GM21381 (cell line): ENCODE measurements at regions not wholly inside any gene's neighbourhood (a gene's known extent, or its start where the extent isn't known, plus 50 kb on each side); places are given as distances from the start of the nearest gene placed in this dataset.
"Not testable (repeated sequence)": the region's sequence is repeated elsewhere in the genome, so short reads cannot be mapped to it uniquely, and the experiment has no call there.

Experiments used
- ATAC-seq: cut with Tn5 transposase; IDR thresholded peaks from one replicate; pipeline ENCODE4 v1.9.1; 2021; ENCODE audit warnings: mild to moderate bottlenecking, moderate library complexity; ENCODE audit not compliant: unreplicated experiment

DNA sequence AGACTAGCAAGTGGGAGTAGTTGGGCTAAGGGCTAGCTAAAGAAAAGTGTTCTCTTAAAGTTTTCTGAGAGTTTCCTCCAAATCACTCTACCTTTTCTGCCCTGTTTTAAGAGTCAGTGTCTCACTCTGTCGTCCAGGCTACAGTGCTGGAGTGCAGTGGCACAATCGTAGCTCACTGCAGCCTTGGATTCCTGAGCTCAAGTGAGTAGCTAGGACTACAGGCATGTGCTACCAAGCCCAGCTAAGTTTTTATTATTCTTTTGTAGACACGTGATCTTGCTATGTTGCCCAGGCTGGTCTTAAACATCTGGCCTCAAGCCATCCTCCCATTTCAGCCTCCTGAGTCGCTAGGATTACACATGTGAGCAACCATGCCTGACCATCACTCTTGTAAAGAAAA is 378.9 kb downstream of the CAAP1 start:
- no peak for ATAC-seq

DNA sequence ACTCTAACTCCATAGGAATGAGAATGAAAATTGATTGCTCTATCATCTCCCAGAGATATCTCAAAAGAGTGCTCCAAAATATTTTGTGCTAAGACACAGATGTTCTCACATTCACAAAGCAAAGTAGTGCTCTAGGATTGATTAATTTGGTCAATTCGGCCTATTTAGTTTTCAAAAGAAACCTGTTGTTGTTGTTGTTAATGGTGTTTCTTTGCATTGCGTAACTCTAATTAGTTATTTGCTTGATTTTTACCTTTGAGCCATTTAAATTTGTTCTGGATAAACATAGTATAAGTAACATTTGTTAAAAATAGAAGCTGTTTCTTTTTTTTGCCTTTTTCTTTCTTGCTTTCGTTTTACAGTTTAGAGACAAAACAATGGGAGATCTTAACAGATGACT is 382.5 kb downstream of the CAAP1 start:
- ATAC-seq, result no peak

DNA sequence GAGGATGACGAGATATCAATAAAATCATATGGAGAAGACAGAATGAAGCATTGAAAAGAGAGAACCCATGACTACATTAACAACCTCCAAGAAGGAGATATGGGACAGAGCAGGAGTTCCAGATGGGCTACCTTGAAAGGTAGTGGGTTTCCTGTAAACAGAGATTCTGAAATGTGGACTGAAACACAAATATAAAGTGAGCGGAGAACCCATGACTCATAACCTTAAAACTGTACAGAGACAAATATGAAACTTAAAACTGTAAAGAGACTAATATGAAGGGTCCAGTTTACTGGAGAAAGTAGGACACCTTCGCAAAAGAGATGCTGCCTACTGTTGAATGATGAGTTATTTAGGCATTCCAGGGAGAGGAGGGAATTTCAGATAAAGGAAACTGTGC is 383.7 kb downstream of the CAAP1 start:
- no peak for ATAC-seq

DNA sequence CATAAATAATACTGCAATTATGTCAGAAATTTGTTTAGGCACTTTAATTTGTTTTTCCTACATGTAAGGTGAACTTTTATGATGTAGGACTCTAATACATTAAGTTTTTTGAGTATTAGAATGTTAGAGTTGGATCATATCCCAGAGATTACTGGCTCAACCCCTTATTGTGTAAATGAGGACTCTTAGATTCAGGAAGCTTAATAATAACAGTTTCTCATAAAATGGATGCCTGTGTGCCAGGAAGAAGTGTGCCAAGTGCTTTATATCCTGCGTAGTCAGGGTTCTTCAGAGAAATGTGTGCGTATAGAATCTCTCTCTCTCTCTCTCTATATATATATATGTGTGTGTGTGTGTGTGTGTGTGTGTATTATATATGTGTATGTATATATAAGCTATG is 388.5 kb downstream of the CAAP1 start:
- ATAC-seq, result no peak

DNA sequence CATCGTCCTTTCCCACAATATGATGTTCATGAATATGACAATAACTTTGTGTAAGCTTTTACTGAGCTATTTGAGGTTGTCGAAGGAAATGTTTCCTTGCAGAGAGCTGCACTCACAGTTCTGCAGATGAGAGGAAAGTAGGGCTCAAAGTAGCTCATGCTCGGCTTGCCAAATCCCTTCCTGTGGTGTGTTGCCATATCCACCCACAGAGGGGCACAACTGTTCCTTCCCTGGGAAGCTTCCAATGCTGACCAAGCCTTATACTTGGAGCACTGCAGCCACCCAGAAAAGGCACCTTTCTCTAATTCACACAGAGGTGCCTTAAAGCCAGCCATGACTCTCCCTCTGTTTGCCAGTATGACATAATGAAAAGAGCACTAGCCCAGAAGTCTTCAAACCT is 390.3 kb downstream of the CAAP1 start:
- no peak for ATAC-seq

DNA sequence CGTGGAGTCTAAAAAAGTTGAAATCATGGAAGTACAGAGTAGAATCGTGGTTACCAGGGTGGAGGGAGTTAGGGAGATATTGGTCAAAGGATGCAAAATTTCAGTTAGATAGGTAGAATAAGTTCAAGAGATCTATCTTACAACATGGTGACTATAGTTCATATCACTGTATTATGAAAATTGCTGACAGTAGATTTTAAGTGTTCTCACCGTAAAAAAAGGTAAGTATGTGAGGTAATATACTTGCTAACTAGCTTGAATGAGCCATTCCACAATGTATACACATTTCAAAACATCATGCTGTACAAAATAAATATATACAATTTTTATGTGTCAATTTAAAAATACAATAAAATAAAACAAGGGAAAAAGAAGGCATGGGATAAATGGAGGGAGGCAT is 392.1 kb downstream of the CAAP1 start:
- ATAC-seq, result no peak

DNA sequence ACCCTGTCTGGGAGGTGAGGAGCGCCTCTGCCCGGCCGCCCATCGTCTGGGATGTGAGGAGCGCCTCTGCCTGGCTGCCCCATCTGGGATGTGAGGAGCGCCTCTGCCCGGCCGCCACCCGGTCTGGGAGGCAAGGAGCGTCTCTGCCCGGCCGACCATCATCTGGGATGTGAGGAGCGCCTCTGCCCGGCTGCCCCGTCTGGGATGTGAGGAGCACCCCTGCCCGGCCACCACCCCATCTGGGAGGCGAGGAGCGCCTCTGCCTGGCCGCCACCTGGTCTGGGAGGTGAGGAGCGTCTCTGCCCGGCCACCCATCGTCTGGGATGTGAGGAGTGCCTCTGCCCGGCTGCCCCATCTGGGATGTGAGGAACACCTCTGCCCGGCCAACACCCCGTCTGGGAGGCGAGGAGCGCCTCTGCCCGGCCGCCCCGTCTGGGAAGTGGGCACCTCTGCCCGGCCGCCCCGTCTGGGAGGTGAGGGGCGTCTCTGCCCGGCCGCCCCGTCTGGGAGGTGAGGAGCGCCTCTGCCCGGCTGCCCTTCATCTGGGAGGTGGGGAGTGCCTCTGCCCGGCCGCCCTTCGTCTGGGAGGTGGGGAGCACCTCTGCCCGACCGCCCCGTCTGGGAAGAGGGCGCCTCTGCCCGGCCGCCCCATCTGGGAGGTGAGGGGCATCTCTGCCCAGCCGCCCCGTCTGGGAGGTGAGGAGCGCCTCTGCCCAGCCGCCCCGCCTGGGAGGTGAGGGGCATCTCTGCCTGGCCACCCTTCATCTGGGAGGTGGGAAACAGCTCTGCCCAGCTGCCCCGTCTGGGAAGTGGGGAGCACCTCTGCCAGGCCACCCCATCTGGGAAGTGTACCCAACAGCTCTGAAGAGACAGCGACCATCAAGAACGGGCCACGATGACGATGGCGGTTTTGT is 399.7 kb downstream of the CAAP1 start:
- ATAC-seq, result not testable (repeated sequence)

DNA sequence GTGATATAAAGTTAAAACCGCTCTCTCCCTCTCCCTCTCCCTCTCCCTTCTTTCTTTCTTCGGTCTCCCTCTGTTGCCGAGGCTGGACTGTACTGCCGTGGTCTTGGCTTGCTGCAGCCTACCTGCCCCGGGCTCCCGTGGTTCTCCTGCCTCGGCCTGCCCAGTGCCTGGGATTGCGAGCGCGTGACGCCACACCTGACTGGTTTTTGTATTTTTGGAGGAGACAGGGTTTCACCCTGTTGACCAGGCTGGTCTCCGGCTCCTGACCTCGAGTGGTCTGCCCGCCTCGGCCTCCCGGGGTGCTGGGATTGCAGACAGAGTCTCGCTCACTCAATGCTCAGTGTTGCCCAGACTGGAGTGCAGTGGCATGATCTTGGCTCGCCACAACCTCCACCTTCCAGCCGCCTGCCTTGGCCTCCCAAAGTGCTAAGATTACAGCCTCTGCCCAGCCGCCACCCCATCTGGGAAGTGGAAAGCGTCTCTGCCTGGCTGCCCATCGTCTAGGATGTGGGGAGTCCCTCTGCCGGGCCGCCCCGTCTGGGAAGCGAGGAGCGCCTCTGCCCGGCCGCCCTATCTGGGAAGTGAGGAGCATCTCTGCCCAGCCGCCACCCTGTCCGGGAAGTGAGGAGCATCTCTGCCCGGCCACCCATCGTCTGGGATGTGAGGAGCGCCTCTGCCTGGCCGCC is 400.5 kb downstream of the CAAP1 start:
- not testable (repeated sequence) for ATAC-seq

DNA sequence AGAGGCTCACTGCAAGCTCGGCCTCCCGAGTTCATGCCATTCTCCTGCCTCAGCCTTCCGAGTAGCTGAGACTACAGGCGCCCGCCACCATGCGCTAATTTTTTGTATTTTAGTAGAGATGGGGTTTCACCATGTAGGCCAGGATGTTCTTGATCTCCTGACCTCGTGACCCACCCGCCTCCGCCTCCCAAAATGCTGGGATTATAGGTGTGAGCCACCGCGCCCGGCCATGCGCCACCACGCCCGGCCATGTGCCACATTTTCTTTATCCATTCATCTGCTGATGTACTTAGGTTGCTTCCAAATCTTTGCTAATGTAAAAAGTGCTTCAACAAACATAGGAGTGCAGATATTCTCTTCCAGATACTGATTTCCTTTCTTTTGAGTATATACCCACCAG is 408.6 kb downstream of the CAAP1 start:
- ATAC-seq, result no peak

DNA sequence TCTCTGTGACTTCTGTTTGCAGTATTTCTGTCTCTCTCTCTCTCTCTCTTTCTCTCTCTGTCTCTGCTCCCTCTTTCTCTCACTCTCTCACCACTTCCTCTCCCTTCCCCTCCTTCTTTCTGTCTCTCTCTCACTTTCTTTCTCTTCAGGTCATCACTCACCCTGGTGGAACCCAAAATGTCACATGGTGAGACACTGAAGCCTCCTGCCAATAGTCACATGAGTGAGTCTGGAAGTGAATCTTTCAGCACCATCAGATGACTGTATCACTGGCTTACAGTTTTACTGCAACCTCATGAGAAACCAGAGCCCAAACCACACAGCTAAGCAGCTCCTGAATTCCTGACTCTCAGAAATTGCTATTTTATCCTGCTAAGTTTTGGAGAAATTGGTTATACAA is 414.6 kb downstream of the CAAP1 start:
- no peak for ATAC-seq

DNA sequence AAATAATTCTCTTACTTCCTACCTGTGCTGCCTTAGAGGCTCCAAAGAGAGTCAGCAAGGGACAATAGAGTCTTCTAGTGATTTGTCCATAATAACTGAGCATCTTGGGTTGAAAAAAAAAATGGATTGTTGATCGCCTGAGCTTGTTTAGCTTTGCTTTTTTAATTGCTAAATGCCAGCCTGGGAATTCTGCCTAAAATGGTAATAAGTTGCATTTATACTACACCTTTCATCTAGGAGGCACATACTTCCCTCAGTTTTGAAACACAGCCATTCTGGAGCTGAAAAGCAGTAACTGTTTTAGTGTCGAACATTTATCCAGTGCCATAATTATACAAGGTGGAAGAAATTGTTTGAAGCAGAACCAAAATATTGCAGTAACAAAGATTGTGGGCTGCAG is 421.3 kb downstream of the CAAP1 start:
- no peak for ATAC-seq

DNA sequence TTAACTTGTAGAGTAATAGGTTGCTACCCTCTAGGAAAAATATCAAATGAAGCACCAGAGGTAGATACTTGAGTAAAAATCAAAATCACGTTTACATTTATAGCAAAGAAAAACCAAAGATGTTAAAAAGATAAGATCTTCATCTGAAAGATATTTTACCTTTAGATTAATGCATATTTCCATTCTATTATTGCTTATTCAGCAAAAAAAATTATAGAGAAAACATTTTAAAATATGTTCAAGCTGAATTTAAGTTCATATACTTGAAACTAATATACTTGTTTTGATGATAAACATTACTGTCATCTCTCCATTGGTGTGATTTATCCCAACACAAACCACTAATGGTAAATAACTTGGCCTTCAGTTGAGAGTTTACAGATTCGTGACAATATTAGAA is 422.3 kb downstream of the CAAP1 start:
- ATAC-seq, result no peak

DNA sequence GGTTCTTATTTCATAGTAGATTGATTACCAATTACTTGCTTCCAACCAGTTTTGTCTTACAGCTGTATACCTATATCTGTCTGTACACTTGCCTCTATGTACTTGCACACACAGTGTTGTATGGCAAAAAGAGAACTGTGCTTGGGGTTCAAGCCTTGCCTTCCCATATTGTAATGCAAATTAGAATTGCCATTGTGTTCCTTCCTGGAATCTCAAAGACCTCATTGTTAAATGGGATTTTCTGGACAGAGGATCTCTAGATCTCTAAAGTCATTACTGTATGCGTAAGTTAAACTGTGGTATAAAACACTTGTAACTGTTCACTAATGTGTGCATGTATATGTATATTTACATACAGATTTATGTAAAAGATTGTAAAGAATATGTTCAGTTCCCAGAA is 428.8 kb downstream of the CAAP1 start:
- no peak for ATAC-seq

DNA sequence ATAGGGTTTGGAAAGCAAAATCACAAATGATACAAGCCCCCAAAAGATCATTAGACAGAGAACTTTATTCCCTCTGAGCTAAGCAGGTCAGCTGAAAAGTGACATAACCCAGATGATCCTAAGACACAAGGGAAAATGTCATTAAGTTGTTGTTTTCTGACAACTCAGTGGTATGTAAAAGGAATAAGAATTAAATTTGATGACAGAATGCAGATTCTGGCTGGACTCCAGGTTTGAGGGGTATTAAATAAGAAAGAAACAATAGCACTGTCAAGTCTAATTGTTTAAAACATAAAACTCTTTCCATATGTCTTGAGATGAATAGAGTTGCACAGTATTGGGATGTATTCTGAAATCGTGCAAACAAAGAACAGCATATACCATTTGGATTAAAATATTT is 429.9 kb downstream of the CAAP1 start:
- no peak for ATAC-seq

DNA sequence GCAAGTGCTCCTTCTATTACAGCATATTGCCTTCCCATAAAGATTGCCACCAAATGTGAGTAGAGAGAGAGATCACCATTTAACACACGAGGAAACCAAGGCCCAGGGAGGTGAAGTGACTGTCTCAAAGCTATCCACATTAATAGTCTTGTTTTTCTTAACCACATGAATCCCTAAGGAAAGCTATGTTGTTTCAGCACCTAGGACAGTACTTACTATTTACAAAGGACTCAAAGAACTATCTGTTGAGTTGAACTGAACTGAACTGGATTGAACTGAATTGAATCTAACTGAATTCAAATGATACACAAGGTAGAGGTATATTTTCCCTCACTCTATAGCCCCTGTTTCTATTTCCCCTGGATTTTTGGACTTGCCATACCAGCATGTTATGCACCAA is 430.4 kb downstream of the CAAP1 start:
- ATAC-seq, result no peak

DNA sequence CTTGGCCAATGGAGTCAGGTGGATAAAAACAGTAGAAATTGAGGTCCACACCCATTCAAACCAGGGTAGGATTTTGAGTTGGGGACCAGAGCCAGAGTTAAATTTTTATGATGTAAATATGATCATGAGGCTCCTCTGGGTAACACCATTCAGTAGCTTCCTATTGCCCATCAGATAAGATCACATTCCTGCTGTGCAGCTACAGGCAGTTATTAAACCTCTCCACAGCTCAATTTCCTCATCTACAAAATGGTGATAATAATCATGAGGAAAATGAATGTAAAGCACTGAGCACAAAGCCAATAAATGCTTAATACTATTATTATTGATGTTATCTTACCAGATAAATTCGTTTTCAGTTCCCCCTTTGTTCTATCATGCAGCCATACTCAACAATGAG is 432.0 kb downstream of the CAAP1 start:
- no peak for ATAC-seq

DNA sequence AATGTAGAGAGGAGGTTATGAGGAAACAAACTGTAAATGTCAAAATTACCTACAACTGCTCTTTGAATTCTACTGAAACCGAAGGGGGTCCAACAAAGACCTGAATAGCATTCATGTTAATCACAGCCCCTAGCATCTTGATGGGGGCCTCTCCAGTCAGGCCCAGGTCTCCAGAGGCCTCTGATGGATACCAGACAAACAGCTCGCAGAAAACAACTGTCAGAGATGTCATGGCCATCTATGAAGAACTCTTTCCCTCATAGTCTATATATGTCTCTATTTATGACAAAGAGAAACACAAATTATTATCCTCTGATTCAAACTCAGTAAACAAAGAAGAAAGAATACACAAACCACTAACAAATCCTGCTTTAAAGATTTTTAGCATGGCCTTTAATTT is 432.6 kb downstream of the CAAP1 start:
- no peak for ATAC-seq

DNA sequence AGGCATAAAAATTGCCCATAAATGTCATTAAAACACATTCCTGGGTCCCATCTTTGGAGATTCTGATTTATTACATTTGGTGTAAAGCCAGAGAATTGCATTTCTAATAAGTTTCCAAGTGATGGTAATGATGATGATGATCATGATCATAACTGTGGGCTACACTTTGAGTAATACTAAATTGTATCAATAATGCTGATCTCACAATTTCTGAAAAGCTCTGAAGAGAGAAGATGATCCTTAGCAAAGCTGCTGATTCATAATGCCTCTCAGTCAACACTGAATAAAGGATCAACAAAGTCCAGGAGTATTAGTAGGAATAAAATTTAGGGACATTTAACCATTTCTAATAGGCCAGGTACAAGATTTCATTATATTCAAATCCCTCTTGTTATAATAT is 434.5 kb downstream of the CAAP1 start:
- ATAC-seq, result no peak

DNA sequence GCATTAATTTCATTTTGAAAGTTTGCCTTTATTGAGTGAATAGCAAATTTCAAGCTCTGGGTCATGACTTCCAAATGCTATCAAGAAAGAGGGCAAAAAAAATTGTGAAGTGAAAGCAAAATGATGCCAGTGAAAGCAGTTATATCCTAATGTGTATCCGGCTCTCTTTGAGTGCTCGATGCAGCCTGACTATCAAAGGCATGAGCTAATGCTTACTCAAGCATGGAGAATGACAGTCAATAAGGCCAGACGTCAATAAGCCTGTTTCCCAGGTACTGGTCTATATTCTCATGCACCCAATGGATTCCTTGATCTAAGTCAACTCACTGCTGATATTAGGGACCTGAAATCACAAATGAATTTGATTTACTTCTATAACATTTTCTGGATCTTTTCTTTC is 435.5 kb downstream of the CAAP1 start:
- no peak for ATAC-seq

DNA sequence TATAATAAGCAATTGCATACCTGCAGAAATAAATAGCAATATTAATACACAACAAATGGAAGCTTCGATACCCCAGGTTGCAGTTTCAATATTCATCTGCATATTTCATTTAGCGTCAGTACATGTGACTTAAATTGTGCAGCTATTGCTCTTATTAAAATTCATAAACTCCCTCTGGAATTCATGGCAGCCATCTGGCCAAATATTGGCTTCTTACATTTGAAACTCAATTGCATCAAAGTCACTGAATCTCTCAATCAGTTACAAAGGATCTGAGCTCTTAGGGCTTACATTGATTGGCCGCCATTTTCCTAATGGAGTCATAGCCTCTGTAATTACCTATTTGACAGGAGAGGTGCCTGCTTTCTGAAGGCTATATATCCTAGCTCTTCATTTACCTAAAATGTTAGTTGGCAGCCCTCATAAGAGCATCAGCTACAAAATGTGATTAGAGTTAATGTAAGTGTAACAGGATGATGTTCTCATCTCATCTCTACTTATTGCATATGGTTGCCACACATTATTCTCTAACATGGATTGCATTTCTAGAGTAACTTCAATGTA is 453.5 kb downstream of the CAAP1 start:
- no peak for ATAC-seq

DNA sequence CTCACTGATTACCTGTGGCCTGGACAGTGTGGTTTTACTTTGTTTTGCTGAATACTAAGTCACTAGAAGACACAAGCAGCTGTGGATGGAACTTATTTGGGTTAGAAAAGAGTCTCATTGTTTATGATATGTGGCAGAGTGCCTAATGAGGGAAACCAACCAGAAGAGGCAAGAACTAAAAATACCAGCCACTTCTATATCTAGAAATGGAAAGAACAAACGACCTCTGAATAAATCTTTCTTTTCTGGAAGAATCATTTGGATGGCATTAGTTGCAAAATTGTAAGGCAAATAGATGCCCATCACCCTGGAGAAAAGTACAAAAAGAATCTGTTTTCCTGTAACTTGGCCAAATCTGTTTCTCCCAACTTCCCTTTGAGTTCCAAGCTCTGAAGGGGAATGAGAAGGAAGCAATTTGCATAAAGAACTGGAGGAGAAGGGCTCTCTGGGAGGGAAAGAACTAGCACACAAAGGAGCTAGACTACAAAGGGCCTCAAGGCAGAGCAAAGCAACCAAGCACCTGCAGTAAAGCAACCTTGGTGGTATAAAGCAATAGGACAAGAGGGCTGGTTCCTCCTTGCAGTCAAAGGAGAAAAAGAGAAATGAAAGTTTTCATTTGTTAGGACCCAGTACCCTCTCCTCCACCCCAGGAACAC is 455.4 kb downstream of the CAAP1 start:
- no peak for ATAC-seq
